ENCODE measurements at regions not wholly inside any gene's neighbourhood (a gene's known extent, or its start where the extent isn't known, plus 50 kb on each side); places are given as distances from the start of the nearest gene placed in this dataset.

GRCh38 chr13:104404325-104404724 lies 1338.1 kb upstream of the SLC10A2 start:
- TF ChIP-seq TEAD4 (IDR thresholded peaks at IDR 0.05) (no peak), EP300 (IDR thresholded peaks at IDR 0.05; ENCODE audit: borderline replicate concordance) (no peak), MAX (IDR thresholded peaks at IDR 0.05) (no peak), REST (IDR thresholded peaks at IDR 0.05; ENCODE audit: low read depth) (no peak), ZBTB7A (IDR thresholded peaks at IDR 0.05; ENCODE audit: low read depth) (no peak), CREB1 (IDR thresholded peaks at IDR 0.05; ENCODE audit: low read depth) (no peak), TAF1 (IDR thresholded peaks at IDR 0.05; ENCODE audit: low read depth) (no peak), EGR1 (IDR thresholded peaks at IDR 0.05) (no peak), USF1 (IDR thresholded peaks at IDR 0.05) (no peak)
